ENCODE measurements at regions not wholly inside any gene's neighbourhood (a gene's known extent, or its start where the extent isn't known, plus 50 kb on each side); places are given as distances from the start of the nearest gene placed in this dataset.

GRCh38 chr6:44722736-44723135, 335.2 kb downstream of the CDC5L start:
- Histone ChIP-seq H3K27ac (no peak overlapping the region), H3K4me3 (no peak overlapping the region), H3K4me1 (no peaks in the 10 kb centered on the region), H3K27me3 (no peaks in the 10 kb centered on the region), H3K36me3 (no peaks in the 10 kb centered on the region), H3K9me3 (no peaks in the 10 kb centered on the region)
- no peak for DNase-seq
- TF ChIP-seq POLR2A (IDR thresholded peaks at IDR 0.05) (no peak), CTCF (IDR thresholded peaks at IDR 0.05) (no peak)

GRCh38 chr6:44723439-44724197, 336.1 kb downstream of the CDC5L start:
- no peaks in the 10 kb centered on the region for H3K27me3 ChIP-seq
- H3K27ac ChIP-seq: no peak overlapping the region
- no peak for DNase-seq
- H3K36me3 ChIP-seq: no peaks in the 10 kb centered on the region
- no peaks in the 10 kb centered on the region for H3K4me1 ChIP-seq
- H3K9me3 ChIP-seq: no peaks in the 10 kb centered on the region
- no peak overlapping the region for H3K4me3 ChIP-seq
- no peak for TF ChIP-seq CTCF (IDR thresholded peaks at IDR 0.05)
- no peak for TF ChIP-seq POLR2A (IDR thresholded peaks at IDR 0.05)

- DNase-seq: no peak
- no peaks in the 10 kb centered on the region for H3K4me1 ChIP-seq
- no peaks in the 10 kb centered on the region for H3K27me3 ChIP-seq
- TF ChIP-seq CTCF (IDR thresholded peaks at IDR 0.05): no peak
- no peak for TF ChIP-seq POLR2A (IDR thresholded peaks at IDR 0.05)
- H3K4me3 ChIP-seq: no peak overlapping the region
- no peak overlapping the region for H3K27ac ChIP-seq
- H3K9me3 ChIP-seq: no peaks in the 10 kb centered on the region
- no peaks in the 10 kb centered on the region for H3K36me3 ChIP-seq
Measured at GRCh38 chr6:44725070-44725469, 337.6 kb downstream of the CDC5L start.

- Histone ChIP-seq H3K27ac (no peak overlapping the region), H3K27me3 (no peaks in the 10 kb centered on the region), H3K4me3 (no peak overlapping the region), H3K36me3 (no peaks in the 10 kb centered on the region), H3K9me3 (no peaks in the 10 kb centered on the region), H3K4me1 (no peaks in the 10 kb centered on the region)
- TF ChIP-seq CTCF (IDR thresholded peaks at IDR 0.05) (no peak), POLR2A (IDR thresholded peaks at IDR 0.05) (no peak)
- DNase-seq: no peak
Measured at GRCh38 chr6:44727651-44728630, 340.4 kb downstream of the CDC5L start.

GRCh38 chr6:44730771-44731391, 343.4 kb downstream of the CDC5L start:
- TF ChIP-seq CTCF (IDR thresholded peaks at IDR 0.05) (no peak), POLR2A (IDR thresholded peaks at IDR 0.05) (no peak)
- no peaks in the 10 kb centered on the region for H3K36me3 ChIP-seq
- no peak overlapping the region for H3K27ac ChIP-seq
- no peaks in the 10 kb centered on the region for H3K27me3 ChIP-seq
- no peak overlapping the region for H3K4me3 ChIP-seq
- DNase-seq: no peak
- no peaks in the 10 kb centered on the region for H3K4me1 ChIP-seq
- H3K9me3 ChIP-seq: no peaks in the 10 kb centered on the region

All from Peyer's patch (tissue), 4 donors.